Brain microvascular endothelial cell (primary cell): ENCODE measurements at regions not wholly inside any gene's neighbourhood (a gene's known extent, or its start where the extent isn't known, plus 50 kb on each side); places are given as distances from the start of the nearest gene placed in this dataset.

Experiments
- DNase-seq: peaks from one replicate; pipeline ENCODE4 v3.0.0-alpha.2; 2020
- H3K27ac ChIP-seq: fragments of 250-450 bp; sonication (Bioruptor Pico); 2 replicates; pipeline ENCODE4 v1.5.1; 2020; ENCODE audit warnings: mild to moderate bottlenecking, moderate library complexity
- H3K27me3 ChIP-seq: fragments of 250-450 bp; sonication (Bioruptor Pico); replicated peaks from 2 replicates; pipeline ENCODE4 v1.5.1; 2020; ENCODE audit warnings: mild to moderate bottlenecking
- H3K36me3 ChIP-seq: fragments of 250-450 bp; sonication (Bioruptor Pico); replicated peaks from 2 replicates; pipeline ENCODE4 v1.5.1; 2020; ENCODE audit warnings: mild to moderate bottlenecking
- H3K4me3 ChIP-seq: 2 replicates; pipeline ENCODE4 v1.5.1; 2011; ENCODE audit warnings: low read depth, mild to moderate bottlenecking, control low read depth, low read length, moderate library complexity
- in situ Hi-C: cut with HindIII; loops from 2 replicates; pipeline ENCODE4 v1.10.0; 2017; ENCODE audit warnings: low sequenced_read_pairs, low pct_ligation_motif_present
- TF ChIP-seq, protein P1 (sequence below): IDR thresholded peaks from 2 replicates; pipeline ENCODE4 v1.5.1; 2011; ENCODE audit warnings: low read depth, mild to moderate bottlenecking, moderate library complexity, low read length, control low read depth, inconsistent platforms; ENCODE audit errors: missing control alignments

DNA sequence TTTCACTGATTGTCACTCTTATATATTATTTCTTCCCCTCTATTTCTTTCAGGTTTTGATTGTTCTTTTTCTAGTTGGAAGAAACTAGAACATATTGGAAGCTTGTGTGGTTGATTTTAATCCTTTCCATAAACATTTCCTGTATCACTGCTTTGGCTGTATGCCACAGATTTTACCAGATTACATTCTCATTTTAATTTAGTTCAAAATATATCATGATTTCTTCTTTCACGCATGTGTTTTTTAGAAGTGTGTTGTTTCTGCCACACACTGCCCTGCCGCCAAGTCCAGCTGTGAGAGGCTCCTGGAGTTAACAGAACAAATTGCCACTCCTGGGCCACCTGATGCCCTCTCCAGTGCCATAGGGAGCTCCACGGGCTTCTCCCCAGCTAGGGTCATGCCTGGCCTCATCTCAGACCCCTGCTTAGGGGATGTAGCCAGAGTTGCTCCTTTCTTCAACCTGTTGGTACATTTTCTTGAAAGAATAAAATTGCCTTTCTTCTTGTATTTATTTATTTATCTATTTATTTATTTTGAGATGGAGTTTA lies 206.2 kb upstream of the COPS8 start:
- H3K4me3 ChIP-seq = no peak overlapping the region
- H3K36me3 ChIP-seq = no peaks in the 10 kb centered on the region
- H3K27ac ChIP-seq = no peak overlapping the region
- TF ChIP-seq, protein P1, sequence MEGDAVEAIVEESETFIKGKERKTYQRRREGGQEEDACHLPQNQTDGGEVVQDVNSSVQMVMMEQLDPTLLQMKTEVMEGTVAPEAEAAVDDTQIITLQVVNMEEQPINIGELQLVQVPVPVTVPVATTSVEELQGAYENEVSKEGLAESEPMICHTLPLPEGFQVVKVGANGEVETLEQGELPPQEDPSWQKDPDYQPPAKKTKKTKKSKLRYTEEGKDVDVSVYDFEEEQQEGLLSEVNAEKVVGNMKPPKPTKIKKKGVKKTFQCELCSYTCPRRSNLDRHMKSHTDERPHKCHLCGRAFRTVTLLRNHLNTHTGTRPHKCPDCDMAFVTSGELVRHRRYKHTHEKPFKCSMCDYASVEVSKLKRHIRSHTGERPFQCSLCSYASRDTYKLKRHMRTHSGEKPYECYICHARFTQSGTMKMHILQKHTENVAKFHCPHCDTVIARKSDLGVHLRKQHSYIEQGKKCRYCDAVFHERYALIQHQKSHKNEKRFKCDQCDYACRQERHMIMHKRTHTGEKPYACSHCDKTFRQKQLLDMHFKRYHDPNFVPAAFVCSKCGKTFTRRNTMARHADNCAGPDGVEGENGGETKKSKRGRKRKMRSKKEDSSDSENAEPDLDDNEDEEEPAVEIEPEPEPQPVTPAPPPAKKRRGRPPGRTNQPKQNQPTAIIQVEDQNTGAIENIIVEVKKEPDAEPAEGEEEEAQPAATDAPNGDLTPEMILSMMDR = no peak
- in situ Hi-C loops = no loop called here
- DNase-seq = no peak
- no peaks in the 10 kb centered on the region for H3K27me3 ChIP-seq

DNA sequence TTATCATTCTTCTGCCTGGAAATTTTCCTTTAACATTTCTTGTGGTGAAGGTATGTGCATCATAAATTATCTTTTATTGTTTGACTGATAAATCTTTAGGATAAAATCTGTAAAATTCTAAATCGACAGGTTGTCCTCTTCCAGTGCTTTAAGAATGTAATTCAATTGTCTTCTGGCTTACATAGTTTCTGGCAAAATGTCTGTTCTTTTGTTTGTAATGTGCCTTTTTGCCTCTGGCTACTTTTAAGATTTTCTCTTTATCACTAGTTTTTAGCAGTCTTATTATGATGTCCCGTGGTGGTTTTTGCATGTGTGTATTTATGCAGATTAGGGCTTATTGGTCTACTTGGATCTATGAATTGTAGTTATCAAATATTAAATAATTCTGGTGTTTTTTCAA lies 203.6 kb upstream of the COPS8 start:
- Histone ChIP-seq H3K27ac (no peak overlapping the region), H3K36me3 (no peaks in the 10 kb centered on the region), H3K4me3 (no peak overlapping the region), H3K27me3 (no peaks in the 10 kb centered on the region)
- DNase-seq = no peak
- TF ChIP-seq, protein P1 = no peak
- in situ Hi-C loops = no loop called here

DNA sequence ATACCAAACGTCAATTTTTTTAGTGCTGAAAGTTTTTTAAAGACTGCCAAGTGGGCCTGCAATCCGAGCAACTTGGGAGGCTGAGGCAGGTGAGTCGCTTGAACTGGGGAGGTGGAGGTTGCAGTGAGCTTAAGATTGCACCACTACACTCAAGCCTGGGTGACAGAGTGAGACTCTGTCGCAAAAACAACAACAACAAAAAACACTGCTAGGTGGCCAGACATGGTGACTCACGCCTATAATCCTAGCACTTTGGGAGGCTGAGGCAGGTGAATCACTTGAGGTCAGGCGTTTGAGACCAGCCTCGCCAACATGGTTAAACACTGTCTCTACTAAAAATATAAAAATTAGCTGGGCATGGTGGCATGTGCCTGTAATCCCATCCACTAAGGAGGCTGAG lies 202.8 kb upstream of the COPS8 start:
- Histone ChIP-seq H3K36me3 (no peaks in the 10 kb centered on the region), H3K27me3 (no peaks in the 10 kb centered on the region), H3K27ac (no peak overlapping the region), H3K4me3 (no peak overlapping the region)
- TF ChIP-seq, protein P1 = no peak
- no peak for DNase-seq
- in situ Hi-C loops = no loop called here

DNA sequence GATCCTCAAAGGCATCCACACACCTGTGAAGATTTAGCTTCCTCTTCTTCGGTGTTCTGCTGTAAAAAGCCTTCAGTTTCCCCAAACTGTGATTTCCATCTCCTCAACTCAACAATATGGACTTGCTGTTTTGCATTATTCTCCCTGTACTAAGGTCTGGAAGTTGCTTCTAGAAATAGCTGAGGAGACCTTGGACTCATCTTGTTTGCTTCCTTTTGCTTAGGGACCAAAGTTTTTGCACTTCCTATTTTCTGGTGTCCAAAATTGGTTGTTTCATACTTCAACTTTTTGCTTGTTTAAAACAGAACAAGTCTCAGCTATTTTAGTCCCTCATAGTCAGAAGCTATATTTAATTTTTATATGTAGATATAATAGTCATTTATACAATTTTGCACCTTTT lies 201.9 kb upstream of the COPS8 start:
- Histone ChIP-seq H3K27ac (no peak overlapping the region), H3K4me3 (no peak overlapping the region), H3K27me3 (no peaks in the 10 kb centered on the region), H3K36me3 (no peaks in the 10 kb centered on the region)
- DNase-seq = no peak
- TF ChIP-seq, protein P1 = no peak
- in situ Hi-C loops = no loop called here

DNA sequence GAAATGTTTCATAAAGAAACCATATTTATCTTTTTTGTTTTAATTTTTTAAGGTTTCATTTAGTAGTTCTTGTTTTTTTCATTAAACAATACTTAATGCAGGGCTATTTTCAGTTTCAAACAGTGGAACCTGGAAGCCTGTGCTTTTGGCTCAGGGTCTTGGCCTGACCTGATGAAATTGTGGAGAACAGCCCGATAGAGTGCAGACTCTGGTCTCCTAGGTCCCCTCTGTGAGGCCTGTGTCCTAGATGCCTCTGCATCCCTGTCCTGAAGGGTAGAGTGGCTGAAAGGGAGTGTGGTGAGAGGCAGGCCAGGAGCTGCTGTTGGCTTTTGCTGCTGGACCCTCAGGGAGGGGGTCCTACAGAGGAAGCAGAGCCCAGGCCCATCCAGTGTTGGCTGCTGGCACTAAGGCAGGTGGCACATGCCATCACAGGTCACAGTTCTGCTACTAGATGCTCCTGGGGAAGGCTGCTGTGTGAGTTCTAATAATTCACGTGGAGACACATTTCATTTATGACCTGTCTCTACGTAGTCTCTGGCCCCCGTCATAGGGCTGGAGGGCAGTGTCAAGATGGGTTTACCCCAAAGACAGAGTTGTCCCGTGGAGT lies 201.0 kb upstream of the COPS8 start:
- H3K36me3 ChIP-seq = no peaks in the 10 kb centered on the region
- H3K4me3 ChIP-seq = no peak overlapping the region
- TF ChIP-seq, protein P1 = no peak
- in situ Hi-C loops = no loop called here
- H3K27ac ChIP-seq = no peak overlapping the region
- H3K27me3 ChIP-seq = no peaks in the 10 kb centered on the region
- no peak for DNase-seq

DNA sequence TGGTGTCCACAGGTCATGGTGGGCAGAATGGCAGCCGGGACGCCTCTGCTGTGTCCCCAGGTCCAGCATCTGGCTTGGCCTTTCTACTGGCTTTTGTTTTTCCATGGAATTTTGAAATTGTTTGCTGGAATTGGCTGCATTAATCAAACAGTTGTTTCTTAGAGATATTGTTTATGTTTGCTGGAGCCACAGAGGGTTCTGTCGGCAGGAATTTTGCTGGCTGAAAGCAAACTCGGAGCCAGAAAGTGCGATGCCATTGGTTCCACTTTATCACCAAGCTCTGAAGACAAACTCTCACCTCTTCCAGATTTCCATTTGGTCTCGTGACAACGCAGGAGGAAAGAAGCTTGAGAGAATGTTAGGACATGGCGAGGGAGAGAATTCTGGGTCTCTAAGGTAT lies 199.2 kb upstream of the COPS8 start:
- TF ChIP-seq, protein P1 = no peak
- no peaks in the 10 kb centered on the region for H3K27me3 ChIP-seq
- H3K36me3 ChIP-seq = no peaks in the 10 kb centered on the region
- H3K27ac ChIP-seq = no peak overlapping the region
- in situ Hi-C loops = no loop called here
- no peak overlapping the region for H3K4me3 ChIP-seq
- DNase-seq = no peak
